ENCODE measurements at regions not wholly inside any gene's neighbourhood (a gene's known extent, or its start where the extent isn't known, plus 50 kb on each side); places are given as distances from the start of the nearest gene placed in this dataset.

DNA sequence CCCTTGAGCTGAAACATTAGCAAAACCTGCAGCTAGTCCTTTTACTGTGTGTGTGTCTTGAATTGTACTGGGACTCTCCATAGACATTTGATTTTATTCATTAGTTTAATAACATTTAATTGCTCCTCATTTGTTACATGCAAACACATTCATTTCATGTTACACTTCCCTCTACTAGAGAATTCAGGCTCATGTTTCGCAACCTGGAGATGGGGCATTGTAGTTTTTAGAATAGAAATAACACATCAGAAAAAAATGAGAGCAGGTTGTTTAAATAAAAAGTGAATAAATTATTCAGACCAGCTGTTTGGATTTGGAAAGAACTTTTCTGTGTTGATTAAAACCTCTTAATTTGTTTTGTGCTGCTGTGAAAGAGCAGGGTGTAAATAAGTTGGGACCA is 243.9 kb downstream of the ETV1 start:
- Histone ChIP-seq H4K20me1 (ENCODE audit: insufficient read depth, low read length) (no peaks in the 10 kb centered on the region), H3K4me3 (ENCODE audit: low read depth in 1 of 2, low read length in 2 of 2) (no peak overlapping the region), H3K9ac (ENCODE audit: low read depth, low read length) (no peak overlapping the region), H3K27me3 (ENCODE audit: insufficient read depth, low read length, poor library complexity) (no peaks in the 10 kb centered on the region), H3K79me2 (ENCODE audit: insufficient read depth, low read length) (no peaks in the 10 kb centered on the region), H3K36me3 (ENCODE audit: insufficient read depth, low read length) (no peaks in the 10 kb centered on the region), H3K9me3 (ENCODE audit: insufficient read depth, low read length, severe bottlenecking) (no peaks in the 10 kb centered on the region), H3K4me2 (ENCODE audit: insufficient read depth, low read length) (no peak overlapping the region), H3K27ac (ENCODE audit: low read length) (no peak overlapping the region), H2AFZ (ENCODE audit: low read depth, low read length) (no peak overlapping the region), H3K4me1 (ENCODE audit: insufficient read depth, low read length) (no peaks in the 10 kb centered on the region)
- no peak for ATAC-seq (ENCODE audit: insufficient read depth, low read depth)
- DNase-seq = no peak
- TF ChIP-seq EZH2 (IDR thresholded peaks at IDR 0.05; ENCODE audit: borderline replicate concordance, low read depth, low read length, severe bottlenecking) = no peak
- TF ChIP-seq, protein P1, sequence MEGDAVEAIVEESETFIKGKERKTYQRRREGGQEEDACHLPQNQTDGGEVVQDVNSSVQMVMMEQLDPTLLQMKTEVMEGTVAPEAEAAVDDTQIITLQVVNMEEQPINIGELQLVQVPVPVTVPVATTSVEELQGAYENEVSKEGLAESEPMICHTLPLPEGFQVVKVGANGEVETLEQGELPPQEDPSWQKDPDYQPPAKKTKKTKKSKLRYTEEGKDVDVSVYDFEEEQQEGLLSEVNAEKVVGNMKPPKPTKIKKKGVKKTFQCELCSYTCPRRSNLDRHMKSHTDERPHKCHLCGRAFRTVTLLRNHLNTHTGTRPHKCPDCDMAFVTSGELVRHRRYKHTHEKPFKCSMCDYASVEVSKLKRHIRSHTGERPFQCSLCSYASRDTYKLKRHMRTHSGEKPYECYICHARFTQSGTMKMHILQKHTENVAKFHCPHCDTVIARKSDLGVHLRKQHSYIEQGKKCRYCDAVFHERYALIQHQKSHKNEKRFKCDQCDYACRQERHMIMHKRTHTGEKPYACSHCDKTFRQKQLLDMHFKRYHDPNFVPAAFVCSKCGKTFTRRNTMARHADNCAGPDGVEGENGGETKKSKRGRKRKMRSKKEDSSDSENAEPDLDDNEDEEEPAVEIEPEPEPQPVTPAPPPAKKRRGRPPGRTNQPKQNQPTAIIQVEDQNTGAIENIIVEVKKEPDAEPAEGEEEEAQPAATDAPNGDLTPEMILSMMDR (IDR thresholded peaks at IDR 0.05; ENCODE audit: borderline replicate concordance, extremely low read depth, low read length, poor library complexity, severe bottlenecking) = no peak

DNA sequence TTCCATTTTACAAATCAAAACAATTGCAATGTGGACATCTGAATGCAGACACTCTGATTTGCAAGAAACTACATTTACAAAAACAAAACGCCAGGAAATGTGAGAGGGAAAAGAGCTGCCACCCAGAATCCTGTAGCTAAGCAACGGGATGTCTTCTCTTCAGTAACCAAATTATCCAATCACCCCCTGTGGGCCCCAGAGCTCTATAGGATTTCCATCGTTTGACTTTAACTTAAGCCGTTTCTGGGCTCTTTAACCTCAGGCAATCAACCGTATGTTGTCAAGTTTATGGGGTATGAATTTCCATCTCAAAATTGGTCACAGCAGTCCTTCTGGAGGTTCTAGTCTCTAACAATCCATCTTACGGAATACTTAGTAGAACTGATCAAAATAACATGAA is 240.5 kb downstream of the ETV1 start:
- ATAC-seq (ENCODE audit: insufficient read depth, low read depth) = no peak
- TF ChIP-seq, protein P1 (IDR thresholded peaks at IDR 0.05; ENCODE audit: borderline replicate concordance, extremely low read depth, low read length, poor library complexity, severe bottlenecking) = no peak
- TF ChIP-seq EZH2 (IDR thresholded peaks at IDR 0.05; ENCODE audit: borderline replicate concordance, low read depth, low read length, severe bottlenecking) = no peak
- no peak overlapping the region for H3K9ac ChIP-seq (ENCODE audit: low read depth, low read length)

DNA sequence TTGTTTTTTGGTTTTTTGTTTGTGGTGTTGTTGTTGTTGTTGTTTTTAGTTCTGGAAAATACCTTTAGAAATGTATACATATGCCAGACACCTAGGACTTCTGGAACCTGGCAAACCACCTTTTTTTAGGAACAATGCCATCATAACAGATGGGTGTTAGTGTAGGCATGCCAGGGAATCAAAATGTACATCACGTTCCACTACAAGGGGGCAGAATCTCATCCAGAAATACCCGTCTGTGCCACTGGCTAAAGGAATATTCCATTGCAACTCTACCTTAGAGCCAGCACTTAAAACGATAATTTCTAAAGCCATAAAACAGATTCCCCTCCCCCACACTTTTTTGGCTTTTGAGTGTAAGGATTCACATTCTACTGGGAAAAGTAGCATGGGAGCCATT is 239.8 kb downstream of the ETV1 start:
- no peak for TF ChIP-seq EZH2 (IDR thresholded peaks at IDR 0.05; ENCODE audit: borderline replicate concordance, low read depth, low read length, severe bottlenecking)
- TF ChIP-seq, protein P1 (IDR thresholded peaks at IDR 0.05; ENCODE audit: borderline replicate concordance, extremely low read depth, low read length, poor library complexity, severe bottlenecking) = no peak

More for the DNA sequence above, 240.5 kb downstream of the ETV1 start:
- Histone ChIP-seq H3K36me3 (ENCODE audit: insufficient read depth, low read length) (no peaks in the 10 kb centered on the region), H3K4me2 (ENCODE audit: insufficient read depth, low read length) (no peak overlapping the region), H3K9me3 (ENCODE audit: insufficient read depth, low read length, severe bottlenecking) (no peaks in the 10 kb centered on the region), H3K27ac (ENCODE audit: low read length) (no peak overlapping the region), H3K27me3 (ENCODE audit: insufficient read depth, low read length, poor library complexity) (no peaks in the 10 kb centered on the region), H4K20me1 (ENCODE audit: insufficient read depth, low read length) (no peaks in the 10 kb centered on the region), H3K79me2 (ENCODE audit: insufficient read depth, low read length) (no peaks in the 10 kb centered on the region), H3K4me3 (ENCODE audit: low read depth in 1 of 2, low read length in 2 of 2) (no peak overlapping the region), H2AFZ (ENCODE audit: low read depth, low read length) (no peak overlapping the region), H3K4me1 (ENCODE audit: insufficient read depth, low read length) (no peaks in the 10 kb centered on the region)
- DNase-seq = no peak

DNA sequence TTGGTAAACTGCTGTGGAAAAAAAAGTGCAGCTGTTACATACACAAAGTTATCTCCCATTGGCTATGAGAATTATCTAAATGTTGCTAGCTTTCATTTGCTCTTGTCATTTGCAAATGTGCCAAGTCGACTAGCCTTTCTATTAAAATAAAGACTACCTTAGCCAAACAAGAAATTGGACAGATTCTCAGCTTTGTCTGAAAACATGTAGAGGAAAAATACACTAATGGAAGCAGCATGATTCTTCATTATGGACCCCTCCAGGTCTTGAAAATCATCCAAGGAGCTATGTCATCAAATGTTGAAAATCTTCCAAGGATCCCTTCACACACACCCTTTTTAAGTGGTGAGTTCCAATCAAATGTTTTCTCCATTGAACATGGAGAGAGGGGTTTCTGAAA is 237.7 kb downstream of the ETV1 start:
- Histone ChIP-seq H3K27ac (ENCODE audit: low read length) (no peak overlapping the region), H3K36me3 (ENCODE audit: insufficient read depth, low read length) (no peaks in the 10 kb centered on the region), H2AFZ (ENCODE audit: low read depth, low read length) (no peak overlapping the region), H3K9me3 (ENCODE audit: insufficient read depth, low read length, severe bottlenecking) (no peaks in the 10 kb centered on the region), H3K27me3 (ENCODE audit: insufficient read depth, low read length, poor library complexity) (no peaks in the 10 kb centered on the region), H3K79me2 (ENCODE audit: insufficient read depth, low read length) (no peaks in the 10 kb centered on the region), H4K20me1 (ENCODE audit: insufficient read depth, low read length) (no peaks in the 10 kb centered on the region), H3K4me3 (ENCODE audit: low read depth in 1 of 2, low read length in 2 of 2) (no peak overlapping the region), H3K9ac (ENCODE audit: low read depth, low read length) (no peak overlapping the region), H3K4me2 (ENCODE audit: insufficient read depth, low read length) (no peak overlapping the region), H3K4me1 (ENCODE audit: insufficient read depth, low read length) (no peaks in the 10 kb centered on the region)
- no peak for TF ChIP-seq EZH2 (IDR thresholded peaks at IDR 0.05; ENCODE audit: borderline replicate concordance, low read depth, low read length, severe bottlenecking)
- TF ChIP-seq, protein P1 (IDR thresholded peaks at IDR 0.05; ENCODE audit: borderline replicate concordance, extremely low read depth, low read length, poor library complexity, severe bottlenecking) = no peak
- ATAC-seq (ENCODE audit: insufficient read depth, low read depth) = no peak
- no peak for DNase-seq

More for the DNA sequence above, 239.8 kb downstream of the ETV1 start:
- H3K4me3 ChIP-seq (ENCODE audit: low read depth in 1 of 2, low read length in 2 of 2) = no peak overlapping the region
- no peaks in the 10 kb centered on the region for H3K4me1 ChIP-seq (ENCODE audit: insufficient read depth, low read length)
- no peaks in the 10 kb centered on the region for H3K9me3 ChIP-seq (ENCODE audit: insufficient read depth, low read length, severe bottlenecking)
- ATAC-seq (ENCODE audit: insufficient read depth, low read depth) (no peak), DNase-seq (no peak)
- no peaks in the 10 kb centered on the region for H3K27me3 ChIP-seq (ENCODE audit: insufficient read depth, low read length, poor library complexity)
- H4K20me1 ChIP-seq (ENCODE audit: insufficient read depth, low read length) = no peaks in the 10 kb centered on the region
- no peaks in the 10 kb centered on the region for H3K79me2 ChIP-seq (ENCODE audit: insufficient read depth, low read length)
- H3K36me3 ChIP-seq (ENCODE audit: insufficient read depth, low read length) = no peaks in the 10 kb centered on the region
- no peak overlapping the region for H3K9ac ChIP-seq (ENCODE audit: low read depth, low read length)
- no peak overlapping the region for H2AFZ ChIP-seq (ENCODE audit: low read depth, low read length)
- H3K4me2 ChIP-seq (ENCODE audit: insufficient read depth, low read length) = no peak overlapping the region
- no peak overlapping the region for H3K27ac ChIP-seq (ENCODE audit: low read length)

Data from DND-41 (cell line).